H1 (cell line): ENCODE measurements at regions not wholly inside any gene's neighbourhood (a gene's known extent, or its start where the extent isn't known, plus 50 kb on each side); places are given as distances from the start of the nearest gene placed in this dataset.

Experiments
- CTCF ChIA-PET: fragments of 300-600 bp; sonication (Branson Sonifier 250); formaldehyde crosslinking; loops from one replicate; lab custom pipeline; 2021; ENCODE audit not compliant: partially characterized antibody; lab: Charles Lee
- POLR2A ChIA-PET: fragments of 300-600 bp; sonication (Branson Sonifier 250); formaldehyde crosslinking; loops from one replicate; lab custom pipeline; 2021; ENCODE audit warnings: inconsistent platforms; ENCODE audit not compliant: partially characterized antibody; lab: Charles Lee
- DNase-seq, 2 experiments: peaks; one replicate each; pipeline versions ENCODE4 v3.0.0 to v3.0.0-alpha.2; 2010 to 2022; ENCODE audit warnings: low spot score in 2 of 2, low read depth in 1 of 2, mixed read lengths in 1 of 2
- FAIRE-seq: peaks from 2 replicates; lab custom pipeline; 2011; peaks lifted over from hg19 to GRCh38; lab: Jason Lieb, UNC
- H2AFZ ChIP-seq: 2 replicates; pipeline ENCODE4 v1.8.1; 2012; ENCODE audit warnings: low read length, inconsistent platforms
- H2AK5ac ChIP-seq: 2 replicates; pipeline ENCODE4 v1.6.1; 2013; ENCODE audit warnings: low read depth, low read length
- H2BK120ac ChIP-seq: replicated peaks from 2 replicates; pipeline ENCODE3; 2013; ENCODE audit warnings: low read depth, low read length, inconsistent platforms
- H2BK12ac ChIP-seq: 2 replicates; pipeline ENCODE4 v1.6.1; 2013; ENCODE audit warnings: low read depth, low read length
- H2BK15ac ChIP-seq: 2 replicates; pipeline ENCODE4 v1.6.1; 2013; ENCODE audit warnings: low read length
- H2BK20ac ChIP-seq: 2 replicates; pipeline ENCODE4 v1.6.1; 2013; ENCODE audit warnings: low read length
- H2BK5ac ChIP-seq: 2 replicates; pipeline ENCODE4 v1.6.1; 2013; ENCODE audit warnings: low read depth, low read length
- H3K14ac ChIP-seq: 2 replicates; pipeline ENCODE4 v1.6.1; 2013; ENCODE audit warnings: inconsistent platforms; ENCODE audit not compliant: insufficient read length
- H3K18ac ChIP-seq: 2 replicates; pipeline ENCODE4 v1.6.1; 2013; ENCODE audit warnings: low read length; ENCODE audit errors: extremely low read depth
- H3K23ac ChIP-seq: 2 replicates; pipeline ENCODE4 v1.6.1; 2013; ENCODE audit warnings: inconsistent platforms; ENCODE audit not compliant: insufficient read length
- H3K23me2 ChIP-seq: 2 replicates; pipeline ENCODE4 v1.6.1; 2013; ENCODE audit warnings: low read depth, low read length
- H3K27ac ChIP-seq: 2 replicates; pipeline ENCODE4 v1.6.1; 2011; ENCODE audit warnings: low read depth, low read length, inconsistent platforms
- H3K27me3 ChIP-seq, 4 experiments: replicated peaks in 1 of 4; 1 replicate in 1 of 4; 2 replicates in 3 of 4; pipeline versions ENCODE4 v1.6.1 to v1.8.1; 2011 to 2013; ENCODE audit warnings: low read length in 3 of 4, mild to moderate bottlenecking in 3 of 4, inconsistent platforms in 2 of 4, mixed read lengths in 2 of 4, moderate library complexity in 1 of 4; ENCODE audit not compliant: control insufficient read depth in 3 of 4, insufficient read depth in 3 of 4; ENCODE audit errors: extremely low read depth in 1 of 4
- H3K36me3 ChIP-seq, 4 experiments: 2 replicates each; pipeline versions ENCODE4 v1.6.1 to v1.8.1; 2011 to 2013; ENCODE audit warnings: mild to moderate bottlenecking in 4 of 4, low read length in 3 of 4, moderate library complexity in 2 of 4, control low read depth in 1 of 4, inconsistent platforms in 1 of 4; ENCODE audit not compliant: insufficient read depth in 4 of 4, control insufficient read depth in 2 of 4
- H3K4ac ChIP-seq: replicated peaks from 2 replicates; pipeline ENCODE3; 2013; ENCODE audit warnings: low read length, low read depth, mixed read lengths, inconsistent platforms; ENCODE audit not compliant: insufficient read length
- H3K4me1 ChIP-seq, 4 experiments: replicated peaks in 1 of 4; 1 replicate in 1 of 4; 2 replicates in 3 of 4; pipeline versions ENCODE4 v1.6.1 to v1.8.1; 2011 to 2013; ENCODE audit warnings: low read length in 3 of 4, inconsistent platforms in 2 of 4, mixed read lengths in 1 of 4; ENCODE audit not compliant: insufficient read depth in 4 of 4, control insufficient read depth in 3 of 4
- H3K4me2 ChIP-seq, 2 experiments: 2 replicates each; pipeline versions ENCODE4 v1.6.1 to v1.8.1; 2011 to 2013; ENCODE audit warnings: low read depth in 2 of 2, low read length in 2 of 2, control low read depth in 1 of 2, inconsistent platforms in 1 of 2, mild to moderate bottlenecking in 1 of 2; ENCODE audit not compliant: insufficient read depth in 1 of 2
- H3K4me3 ChIP-seq, 4 experiments: fragments of 200-600, 300-600 bp in 1 of 4; sonication (generic), shearing (Covaris generic), sonication (Bioruptor Twin) in 1 of 4; 2 replicates each; pipeline versions ENCODE4 v1.5.1 to v1.8.1; 2011 to 2016; ENCODE audit warnings: low read length in 4 of 4, low read depth in 3 of 4, control low read depth in 2 of 4, inconsistent platforms in 2 of 4, mild to moderate bottlenecking in 2 of 4, mixed read lengths in 1 of 4, moderate library complexity in 1 of 4; ENCODE audit not compliant: insufficient read depth in 2 of 4; ENCODE audit errors: extremely low read depth in 1 of 4
- H3K56ac ChIP-seq: replicated peaks from 2 replicates; pipeline ENCODE3; 2013; ENCODE audit warnings: low read depth, mild to moderate bottlenecking, mixed read lengths, low read length, inconsistent platforms; ENCODE audit not compliant: insufficient read length
- H3K79me1 ChIP-seq: 2 replicates; pipeline ENCODE4 v1.6.1; 2013; ENCODE audit warnings: low read depth, low read length, control low read depth
- H3K79me2 ChIP-seq, 2 experiments: 2 replicates each; pipeline versions ENCODE4 v1.6.1 to v1.8.1; 2012 to 2013; ENCODE audit warnings: low read length in 2 of 2, mild to moderate bottlenecking in 2 of 2, inconsistent platforms in 1 of 2; ENCODE audit not compliant: insufficient read depth in 2 of 2, control insufficient read depth in 1 of 2
- H3K9ac ChIP-seq, 4 experiments: replicated peaks in 1 of 4; 1 replicate in 1 of 4; 2 replicates in 3 of 4; pipeline versions ENCODE4 v1.6.1 to v1.8.1; 2011 to 2013; ENCODE audit warnings: low read depth in 3 of 4, low read length in 3 of 4, control low read depth in 2 of 4, mild to moderate bottlenecking in 2 of 4, moderate library complexity in 2 of 4, inconsistent platforms in 1 of 4; ENCODE audit errors: extremely low read depth in 1 of 4
- H3K9me3 ChIP-seq, 2 experiments: 2 replicates each; pipeline versions ENCODE4 v1.6.1 to v1.8.1; 2012 to 2013; ENCODE audit warnings: mild to moderate bottlenecking in 2 of 2, moderate library complexity in 2 of 2, control low read depth in 1 of 2, inconsistent platforms in 1 of 2, low read depth in 1 of 2, low read length in 1 of 2, mixed read lengths in 1 of 2; ENCODE audit not compliant: insufficient read depth in 2 of 2
- H4K20me1 ChIP-seq, 2 experiments: replicated peaks in 1 of 2; 2 replicates each; pipeline versions ENCODE3 to v1.8.1; 2011 to 2013; ENCODE audit warnings: inconsistent platforms in 2 of 2, low read length in 2 of 2, mild to moderate bottlenecking in 1 of 2; ENCODE audit not compliant: insufficient read depth in 2 of 2, control insufficient read depth in 1 of 2
- H4K5ac ChIP-seq: 2 replicates; pipeline ENCODE4 v1.6.1; 2013; ENCODE audit warnings: low read length, low read depth, mixed read lengths, inconsistent platforms; ENCODE audit not compliant: insufficient read length
- H4K8ac ChIP-seq: 2 replicates; pipeline ENCODE4 v1.8.0; 2013; ENCODE audit warnings: mild to moderate bottlenecking, moderate library complexity, low read length, inconsistent platforms; ENCODE audit not compliant: insufficient read depth; ENCODE audit errors: extremely low read depth
- H4K91ac ChIP-seq: replicated peaks from 2 replicates; pipeline ENCODE3; 2013; ENCODE audit warnings: low read length, mixed read lengths, inconsistent platforms; ENCODE audit not compliant: insufficient read length
- BRCA1 ChIP-seq: IDR thresholded peaks from 2 replicates; pipeline ENCODE4 v1.6.1; 2012; ENCODE audit warnings: low read depth, low read length, improper control_type of control experiment
- CHD2 ChIP-seq: IDR thresholded peaks from 2 replicates; pipeline ENCODE4 v1.6.1; 2012; ENCODE audit warnings: low read length, improper control_type of control experiment
- HDAC6 ChIP-seq: IDR thresholded peaks from one replicate; pipeline ENCODE4 v1.7.1; 2012; ENCODE audit warnings: low read depth, mild to moderate bottlenecking, inconsistent platforms, low read length, moderate library complexity
- NRF1 ChIP-seq: IDR thresholded peaks from 2 replicates; pipeline ENCODE4 v1.6.1; 2011; ENCODE audit warnings: mild to moderate bottlenecking, low read depth, low read length, improper control_type of control experiment
- SAP30 ChIP-seq: fragments of 300-600 bp; sonication (generic); IDR thresholded peaks from 2 replicates; pipeline ENCODE4 v1.7.1; 2012; ENCODE audit warnings: low read length, moderate library complexity, mild to moderate bottlenecking, inconsistent platforms; ENCODE audit not compliant: insufficient read depth, insufficient replicate concordance
- TF ChIP-seq, protein P1 (sequence below): IDR thresholded peaks from 2 replicates; pipeline ENCODE4 v1.6.1; 2012; ENCODE audit warnings: inconsistent platforms

DNA sequence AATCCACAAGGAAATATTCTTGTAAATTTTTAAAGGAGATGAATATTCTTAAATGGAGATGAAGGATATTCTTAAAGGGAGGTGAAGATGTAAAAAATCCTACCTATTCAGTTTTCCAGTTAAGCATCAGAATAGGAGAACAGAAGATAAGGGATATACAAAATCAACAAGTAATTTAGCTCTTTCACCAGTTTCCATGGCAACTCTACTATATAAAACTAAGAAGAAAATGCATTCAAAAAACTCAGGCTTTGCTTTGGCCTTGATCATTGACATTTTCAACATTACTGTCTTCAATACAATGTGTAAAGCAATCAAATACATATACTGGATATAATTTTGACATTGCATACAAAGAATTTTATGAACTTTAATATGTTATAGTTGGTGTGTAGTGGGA is 622.7 kb upstream of the GRID2 start:
- Histone ChIP-seq H2BK15ac (no peak overlapping the region), H3K79me2 (no peaks in the 10 kb centered on the region), H3K4me2 (no peak overlapping the region), H3K4ac (no peak overlapping the region), H3K14ac (no peak overlapping the region), H3K36me3 (0 out of 8 replicates have a peak, but pooled peaks cover 0 to 7% (median 0%) of the 10 kb centered on the region in 4 experiments), H3K79me1 (no peaks in the 10 kb centered on the region), H4K91ac (no peak overlapping the region), H3K27ac (no peak overlapping the region), H3K18ac (no peak overlapping the region), H3K4me3 (no peak overlapping the region), H4K8ac (no peak overlapping the region), H3K4me1 (no peaks in the 10 kb centered on the region), H2BK120ac (no peak overlapping the region), H3K56ac (no peak overlapping the region), H3K23ac (no peak overlapping the region), H3K9ac (no peak overlapping the region), H4K20me1 (no peaks in the 10 kb centered on the region), H4K5ac (no peak overlapping the region), H2BK20ac (no peak overlapping the region), H2BK5ac (no peak overlapping the region), H2BK12ac (no peak overlapping the region), H3K23me2 (no peaks in the 10 kb centered on the region), H3K9me3 (peaks cover 14 to 20% of the 10 kb centered on the region in 2 experiments), H3K27me3 (no peaks in the 10 kb centered on the region), H2AFZ (no peak overlapping the region), H2AK5ac (no peak overlapping the region)
- POLR2A ChIA-PET = no interaction called here
- no peak for FAIRE-seq
- no peak for TF ChIP-seq SAP30
- TF ChIP-seq, protein P1, sequence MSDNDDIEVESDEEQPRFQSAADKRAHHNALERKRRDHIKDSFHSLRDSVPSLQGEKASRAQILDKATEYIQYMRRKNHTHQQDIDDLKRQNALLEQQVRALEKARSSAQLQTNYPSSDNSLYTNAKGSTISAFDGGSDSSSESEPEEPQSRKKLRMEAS = no peak
- no peak for TF ChIP-seq HDAC6
- no peak for TF ChIP-seq CHD2
- no peak for TF ChIP-seq NRF1
- no peak for TF ChIP-seq BRCA1
- DNase-seq = no peak
- CTCF ChIA-PET = no interaction called here
